ENCODE measurements at regions not wholly inside any gene's neighbourhood (a gene's known extent, or its start where the extent isn't known, plus 50 kb on each side); places are given as distances from the start of the nearest gene placed in this dataset.

- TF ChIP-seq EP300 (IDR thresholded peaks at IDR 0.05; ENCODE audit: low read length) (no peak), ZC3H11A (IDR thresholded peaks at IDR 0.05; ENCODE audit: low read depth, low read length) (no peak), PRPF4 (IDR thresholded peaks at IDR 0.05; ENCODE audit: insufficient read depth, low read depth, low read length, poor library complexity, severe bottlenecking) (no peak), SNRNP70 (optimal IDR thresholded peaks at IDR 0.05; ENCODE audit: low read depth, low read length) (no peak), HNRNPL (IDR thresholded peaks at IDR 0.05; ENCODE audit: low read depth, low read length) (no peak), HIVEP1 (CRISPR knock-in tag; IDR thresholded peaks at IDR 0.05) (no peak)
- TF ChIP-seq, protein P1, sequence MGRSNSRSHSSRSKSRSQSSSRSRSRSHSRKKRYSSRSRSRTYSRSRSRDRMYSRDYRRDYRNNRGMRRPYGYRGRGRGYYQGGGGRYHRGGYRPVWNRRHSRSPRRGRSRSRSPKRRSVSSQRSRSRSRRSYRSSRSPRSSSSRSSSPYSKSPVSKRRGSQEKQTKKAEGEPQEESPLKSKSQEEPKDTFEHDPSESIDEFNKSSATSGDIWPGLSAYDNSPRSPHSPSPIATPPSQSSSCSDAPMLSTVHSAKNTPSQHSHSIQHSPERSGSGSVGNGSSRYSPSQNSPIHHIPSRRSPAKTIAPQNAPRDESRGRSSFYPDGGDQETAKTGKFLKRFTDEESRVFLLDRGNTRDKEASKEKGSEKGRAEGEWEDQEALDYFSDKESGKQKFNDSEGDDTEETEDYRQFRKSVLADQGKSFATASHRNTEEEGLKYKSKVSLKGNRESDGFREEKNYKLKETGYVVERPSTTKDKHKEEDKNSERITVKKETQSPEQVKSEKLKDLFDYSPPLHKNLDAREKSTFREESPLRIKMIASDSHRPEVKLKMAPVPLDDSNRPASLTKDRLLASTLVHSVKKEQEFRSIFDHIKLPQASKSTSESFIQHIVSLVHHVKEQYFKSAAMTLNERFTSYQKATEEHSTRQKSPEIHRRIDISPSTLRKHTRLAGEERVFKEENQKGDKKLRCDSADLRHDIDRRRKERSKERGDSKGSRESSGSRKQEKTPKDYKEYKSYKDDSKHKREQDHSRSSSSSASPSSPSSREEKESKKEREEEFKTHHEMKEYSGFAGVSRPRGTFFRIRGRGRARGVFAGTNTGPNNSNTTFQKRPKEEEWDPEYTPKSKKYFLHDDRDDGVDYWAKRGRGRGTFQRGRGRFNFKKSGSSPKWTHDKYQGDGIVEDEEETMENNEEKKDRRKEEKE (IDR thresholded peaks at IDR 0.05; ENCODE audit: borderline replicate concordance in 1 of 2, control insufficient read depth in 1 of 2, low read depth in 2 of 2, low read length in 1 of 2) = no peak
- TF ChIP-seq, protein P2, sequence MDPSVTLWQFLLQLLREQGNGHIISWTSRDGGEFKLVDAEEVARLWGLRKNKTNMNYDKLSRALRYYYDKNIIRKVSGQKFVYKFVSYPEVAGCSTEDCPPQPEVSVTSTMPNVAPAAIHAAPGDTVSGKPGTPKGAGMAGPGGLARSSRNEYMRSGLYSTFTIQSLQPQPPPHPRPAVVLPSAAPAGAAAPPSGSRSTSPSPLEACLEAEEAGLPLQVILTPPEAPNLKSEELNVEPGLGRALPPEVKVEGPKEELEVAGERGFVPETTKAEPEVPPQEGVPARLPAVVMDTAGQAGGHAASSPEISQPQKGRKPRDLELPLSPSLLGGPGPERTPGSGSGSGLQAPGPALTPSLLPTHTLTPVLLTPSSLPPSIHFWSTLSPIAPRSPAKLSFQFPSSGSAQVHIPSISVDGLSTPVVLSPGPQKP (CRISPR knock-in tag; IDR thresholded peaks at IDR 0.05) = no peak
Measured at GRCh38 chr3:53957831-53958230, 66.2 kb upstream of the SELENOK start.

Measured in K562 (cell line).